Stomach smooth muscle (tissue), 2 donors: ENCODE measurements at regions not wholly inside any gene's neighbourhood (a gene's known extent, or its start where the extent isn't known, plus 50 kb on each side); places are given as distances from the start of the nearest gene placed in this dataset.

Source experiments
- H3K27ac ChIP-seq: one replicate; pipeline ENCODE4 v1.7.0; 2013; ENCODE audit warnings: mild to moderate bottlenecking, low read length, inconsistent platforms
- H3K27me3 ChIP-seq, 2 donors: one replicate each; pipeline ENCODE4 v1.7.0; 2013; ENCODE audit warnings: low read length in 2 of 2; ENCODE audit not compliant: insufficient read depth in 2 of 2, control insufficient read depth in 1 of 2
- H3K36me3 ChIP-seq, 2 donors: one replicate each; pipeline ENCODE4 v1.7.0; 2013; ENCODE audit warnings: low read length in 2 of 2; ENCODE audit not compliant: control insufficient read depth in 2 of 2, insufficient read depth in 2 of 2
- H3K4me1 ChIP-seq: one replicate; pipeline ENCODE4 v1.7.0; 2013; ENCODE audit warnings: low read length; ENCODE audit not compliant: control insufficient read depth, insufficient read depth
- H3K4me3 ChIP-seq, 2 donors: one replicate each; pipeline ENCODE4 v1.7.0; 2013; ENCODE audit warnings: low read length in 2 of 2
- H3K9ac ChIP-seq, 2 donors: one replicate each; pipeline ENCODE4 v1.7.0; 2013; ENCODE audit warnings: low read length in 2 of 2, mild to moderate bottlenecking in 1 of 2
- H3K9me3 ChIP-seq, 2 donors: one replicate each; pipeline ENCODE4 v1.7.0; 2013; ENCODE audit warnings: low read length in 2 of 2; ENCODE audit not compliant: control insufficient read depth in 2 of 2
- donor health status: healthy.
- donor health status: Pancreatic carcinoma.

DNA sequence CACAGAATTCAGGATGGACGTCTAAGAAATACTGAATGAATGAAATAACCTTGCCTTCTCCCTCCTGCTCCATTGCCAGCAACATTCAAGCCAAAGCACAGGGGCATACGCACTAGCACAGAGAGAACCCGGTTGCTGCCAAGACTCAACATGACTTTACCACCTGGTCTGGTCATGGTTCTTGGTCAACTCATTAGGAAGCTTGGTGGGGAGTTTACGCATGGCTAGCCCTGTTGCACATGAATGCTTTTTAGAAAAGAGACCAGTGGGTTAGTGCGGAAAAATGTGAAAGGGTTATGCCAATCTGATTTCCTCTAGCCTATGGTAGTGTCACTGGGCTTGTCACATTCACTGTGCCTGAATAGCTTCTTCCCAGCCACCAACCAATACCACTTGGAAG, 187.6 kb upstream of the NEBL start:
- H3K4me3 ChIP-seq = no peak overlapping the region
- H3K27me3 ChIP-seq = no peaks in the 10 kb centered on the region
- no peaks in the 10 kb centered on the region for H3K36me3 ChIP-seq
- H3K4me1 ChIP-seq = no peaks in the 10 kb centered on the region
- no peak overlapping the region for H3K27ac ChIP-seq
- no peaks in the 10 kb centered on the region for H3K9me3 ChIP-seq
- H3K9ac ChIP-seq = no peak overlapping the region

DNA sequence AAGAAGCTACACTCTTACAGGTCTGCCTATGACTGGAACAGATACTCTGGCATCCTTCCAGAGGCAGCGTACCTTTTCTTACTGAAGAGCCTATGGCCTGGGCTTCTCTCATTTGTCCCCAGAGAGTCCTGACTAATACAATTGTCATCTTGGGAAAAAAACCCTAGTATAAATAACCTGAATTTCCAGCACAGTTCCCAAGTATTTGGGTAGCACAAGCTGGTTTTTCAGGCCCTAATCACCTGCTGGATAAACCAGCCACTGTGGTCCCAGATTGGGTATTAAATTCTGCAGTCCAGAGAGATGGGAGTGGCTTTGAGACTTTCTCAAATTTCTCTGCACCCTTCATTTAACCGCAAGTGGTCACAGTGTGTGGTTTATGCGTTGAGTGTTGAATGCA, 186.8 kb upstream of the NEBL start:
- Histone ChIP-seq H3K4me3 (no peak overlapping the region), H3K9ac (no peak overlapping the region), H3K27me3 (no peaks in the 10 kb centered on the region), H3K4me1 (no peaks in the 10 kb centered on the region), H3K36me3 (no peaks in the 10 kb centered on the region), H3K9me3 (no peaks in the 10 kb centered on the region), H3K27ac (no peak overlapping the region)

DNA sequence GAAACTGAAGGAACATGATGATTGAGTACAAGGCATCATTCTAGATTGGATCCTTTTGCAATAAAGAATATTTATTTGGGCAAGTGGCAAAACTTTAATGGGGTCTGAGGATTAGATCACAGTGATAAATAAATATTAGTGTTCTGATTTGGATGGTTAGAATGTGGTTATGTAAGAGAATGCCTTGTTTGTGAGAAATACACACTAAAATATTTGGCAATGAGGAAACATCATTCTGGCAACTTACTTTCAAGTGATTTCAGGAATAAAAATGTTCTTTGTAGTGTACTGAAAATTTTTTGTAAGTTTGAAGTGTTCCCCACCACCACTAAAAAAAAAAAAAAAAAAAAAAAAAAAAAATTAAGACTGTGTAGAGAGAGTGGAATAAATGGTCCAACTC, 185.1 kb upstream of the NEBL start:
- H3K27ac ChIP-seq = no peak overlapping the region
- H3K9me3 ChIP-seq = no peaks in the 10 kb centered on the region
- no peaks in the 10 kb centered on the region for H3K36me3 ChIP-seq
- no peak overlapping the region for H3K9ac ChIP-seq
- no peak overlapping the region for H3K4me3 ChIP-seq
- H3K27me3 ChIP-seq = no peaks in the 10 kb centered on the region
- no peaks in the 10 kb centered on the region for H3K4me1 ChIP-seq

DNA sequence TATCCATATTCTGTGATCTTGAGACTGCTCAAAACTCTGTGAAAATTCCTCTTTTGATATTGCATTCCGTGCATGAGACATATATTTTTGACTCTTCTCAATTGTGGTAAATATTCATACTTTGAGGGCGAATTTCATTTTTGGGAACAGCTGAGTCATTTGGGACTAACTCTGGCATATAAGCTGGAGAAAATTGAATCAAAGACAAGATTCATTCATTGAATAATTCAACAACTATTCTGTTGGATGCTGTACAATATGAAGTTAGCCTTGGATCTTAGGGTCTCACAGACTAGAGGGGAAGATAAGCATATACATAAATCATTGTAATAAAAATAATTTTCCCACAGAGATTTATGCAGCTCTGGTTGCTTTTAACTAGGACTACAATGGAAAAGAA, 183.2 kb upstream of the NEBL start:
- no peaks in the 10 kb centered on the region for H3K27me3 ChIP-seq
- H3K36me3 ChIP-seq = no peaks in the 10 kb centered on the region
- no peak overlapping the region for H3K9ac ChIP-seq
- no peak overlapping the region for H3K27ac ChIP-seq
- H3K9me3 ChIP-seq = no peaks in the 10 kb centered on the region
- no peaks in the 10 kb centered on the region for H3K4me1 ChIP-seq
- H3K4me3 ChIP-seq = no peak overlapping the region

DNA sequence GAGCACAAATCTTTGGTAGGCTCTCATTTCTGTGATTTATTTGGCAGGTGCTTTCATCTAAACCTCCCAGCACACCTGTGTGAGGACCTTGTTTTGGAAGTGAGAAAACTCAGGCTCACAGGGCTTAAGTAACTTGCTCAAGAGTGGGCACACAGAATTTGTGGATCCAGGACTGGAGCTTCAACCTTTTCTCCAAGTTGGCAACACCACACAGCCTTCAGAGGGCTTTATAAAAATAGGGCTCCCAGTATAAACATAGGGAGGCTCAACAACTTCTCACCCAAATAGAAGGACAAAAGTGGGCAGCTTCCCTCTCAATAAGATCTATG, 182.2 kb upstream of the NEBL start:
- Histone ChIP-seq H3K27me3 (no peaks in the 10 kb centered on the region), H3K4me1 (no peaks in the 10 kb centered on the region), H3K27ac (no peak overlapping the region), H3K36me3 (no peaks in the 10 kb centered on the region), H3K9me3 (no peaks in the 10 kb centered on the region), H3K9ac (no peak overlapping the region), H3K4me3 (no peak overlapping the region)

DNA sequence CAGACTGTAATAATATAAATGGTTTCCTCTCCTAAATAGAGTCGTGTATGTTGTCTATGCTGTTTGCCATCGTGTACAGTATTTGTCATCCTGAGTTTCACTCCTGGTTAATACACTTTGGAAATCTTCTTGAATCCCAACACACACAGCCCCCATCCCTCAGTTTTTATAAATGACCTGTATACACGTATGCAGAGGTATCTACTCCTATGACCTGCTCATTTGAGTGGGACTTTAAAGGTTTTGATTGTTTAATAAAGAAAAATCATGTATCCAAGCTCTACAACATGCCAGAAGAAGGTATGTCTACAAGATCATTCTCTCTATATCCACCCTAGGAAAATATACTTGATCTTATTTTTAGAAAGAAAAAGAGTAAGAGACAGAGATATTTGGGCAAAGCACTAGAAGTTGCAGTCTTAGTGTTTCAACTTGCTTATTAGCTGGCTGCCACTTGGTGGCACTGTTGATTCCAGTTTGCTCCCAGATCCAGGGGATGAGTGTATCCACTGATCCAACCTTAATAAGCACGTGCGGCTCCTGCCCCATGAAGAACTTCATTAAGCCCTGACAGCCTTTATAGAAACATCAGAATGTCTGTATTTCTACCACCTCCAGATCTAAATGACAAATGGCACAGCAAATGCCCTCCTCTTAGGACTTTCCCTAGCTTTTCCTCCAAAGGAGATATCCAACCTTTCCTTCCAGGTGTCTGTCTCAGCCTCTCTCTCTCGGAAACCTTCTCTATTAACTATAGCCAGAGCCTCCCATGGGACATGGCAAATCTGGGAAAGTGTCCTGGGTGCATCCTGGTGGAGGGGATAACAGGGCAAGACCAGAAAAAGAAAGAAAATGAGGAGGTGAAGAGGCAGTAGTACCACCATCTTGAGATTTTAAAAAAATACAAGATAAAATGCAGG, 181.6 kb upstream of the NEBL start:
- Histone ChIP-seq H3K4me1 (no peaks in the 10 kb centered on the region), H3K9ac (no peak overlapping the region), H3K36me3 (no peaks in the 10 kb centered on the region), H3K9me3 (no peaks in the 10 kb centered on the region), H3K4me3 (no peak overlapping the region), H3K27ac (no peak overlapping the region), H3K27me3 (no peaks in the 10 kb centered on the region)

DNA sequence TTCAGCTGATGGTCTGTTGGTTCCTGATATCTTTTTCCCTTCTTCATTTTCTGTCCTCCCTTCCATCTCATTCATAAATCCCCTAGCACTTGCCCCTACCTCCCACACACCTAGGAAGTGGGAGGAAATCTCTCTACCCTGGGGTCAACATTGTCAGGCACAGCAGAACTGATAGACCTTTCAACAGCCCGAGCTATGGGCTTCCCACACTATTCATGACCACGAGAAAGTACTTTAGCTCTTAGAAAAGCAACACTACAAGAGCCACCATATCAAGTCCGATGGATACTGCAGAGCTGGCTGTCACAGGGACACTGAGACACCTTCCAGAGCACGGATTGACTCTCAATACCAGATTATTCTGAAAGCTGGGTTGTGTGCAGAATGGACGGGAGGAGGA, 180.6 kb upstream of the NEBL start:
- Histone ChIP-seq H3K4me1 (no peaks in the 10 kb centered on the region), H3K9ac (no peak overlapping the region), H3K9me3 (no peaks in the 10 kb centered on the region), H3K27me3 (no peaks in the 10 kb centered on the region), H3K27ac (no peak overlapping the region), H3K4me3 (no peak overlapping the region), H3K36me3 (no peaks in the 10 kb centered on the region)

DNA sequence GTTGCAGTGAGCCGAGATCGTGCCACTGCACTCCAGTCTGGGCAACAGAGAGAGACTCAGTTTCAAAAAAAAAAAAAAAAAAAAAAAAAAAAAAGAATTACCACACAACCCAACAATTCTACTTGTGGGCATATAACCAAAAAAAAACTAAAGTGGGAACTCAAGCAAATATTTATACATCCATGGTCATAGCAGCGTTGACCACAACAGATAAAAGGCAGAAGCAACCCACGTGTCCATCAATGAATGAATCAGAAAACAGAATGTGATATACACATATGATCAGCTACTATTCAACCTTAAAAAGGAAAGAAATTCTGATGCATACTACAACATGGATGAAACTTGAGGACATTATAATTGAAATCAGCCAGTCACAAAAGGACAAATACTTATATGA, 179.3 kb upstream of the NEBL start:
- H3K4me3 ChIP-seq = no peak overlapping the region
- H3K9me3 ChIP-seq = no peaks in the 10 kb centered on the region
- H3K9ac ChIP-seq = no peak overlapping the region
- H3K4me1 ChIP-seq = no peaks in the 10 kb centered on the region
- no peaks in the 10 kb centered on the region for H3K27me3 ChIP-seq
- no peaks in the 10 kb centered on the region for H3K36me3 ChIP-seq
- H3K27ac ChIP-seq = no peak overlapping the region

DNA sequence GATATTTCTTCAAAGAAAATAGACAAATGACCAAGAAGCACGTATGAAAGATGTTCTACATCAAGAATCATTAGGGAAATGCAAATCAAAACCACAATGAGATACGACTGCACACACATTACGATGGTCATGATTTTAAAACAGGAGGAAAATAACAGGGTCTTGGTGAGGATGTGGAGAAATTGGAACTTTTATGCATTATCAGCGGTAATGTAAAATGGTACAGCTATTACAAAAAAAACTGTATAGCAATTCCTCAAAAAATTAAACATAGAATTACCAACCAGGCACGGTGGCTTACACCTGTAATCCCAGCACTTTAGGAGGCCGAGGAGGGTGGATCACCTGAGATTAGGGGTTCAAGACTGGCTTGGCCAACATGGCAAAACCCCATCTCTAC, 178.8 kb upstream of the NEBL start:
- Histone ChIP-seq H3K9ac (no peak overlapping the region), H3K27ac (no peak overlapping the region), H3K36me3 (no peaks in the 10 kb centered on the region), H3K9me3 (no peaks in the 10 kb centered on the region), H3K4me1 (no peaks in the 10 kb centered on the region), H3K27me3 (no peaks in the 10 kb centered on the region), H3K4me3 (no peak overlapping the region)

DNA sequence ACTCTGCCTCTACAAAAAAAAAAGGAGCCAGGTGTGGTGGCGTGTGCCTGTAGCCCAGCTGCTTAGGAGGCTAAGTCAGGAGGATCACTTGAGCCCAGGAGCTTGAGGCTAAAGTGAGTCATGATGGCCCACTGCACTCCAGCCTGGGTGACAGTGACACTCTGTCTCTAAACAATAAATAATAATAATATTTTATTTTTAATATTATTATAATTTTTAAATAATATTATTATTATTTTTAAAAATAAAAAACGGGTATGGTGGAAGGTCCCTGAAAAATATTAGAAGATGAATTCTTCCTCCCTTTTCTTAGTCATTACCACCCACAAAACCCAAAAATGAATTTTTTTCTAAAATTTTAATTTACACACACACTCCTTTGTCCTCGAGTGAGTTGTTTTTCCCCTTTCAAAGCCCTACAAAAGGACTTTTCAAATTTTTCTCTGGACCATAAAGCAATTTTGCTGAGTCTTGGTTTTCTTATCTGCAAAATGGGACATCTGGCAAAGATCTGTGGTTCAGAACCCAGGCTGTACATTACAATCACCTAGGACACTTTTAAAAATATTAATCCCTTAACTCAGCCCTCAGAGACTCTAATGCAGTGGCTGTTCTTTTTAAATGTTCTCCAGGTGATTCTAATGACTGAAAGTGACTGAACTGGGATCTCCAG, 174.0 kb upstream of the NEBL start:
- Histone ChIP-seq H3K4me1 (no peaks in the 10 kb centered on the region), H3K36me3 (no peaks in the 10 kb centered on the region), H3K9me3 (no peaks in the 10 kb centered on the region), H3K9ac (no peak overlapping the region), H3K27ac (no peak overlapping the region), H3K27me3 (no peaks in the 10 kb centered on the region), H3K4me3 (no peak overlapping the region)
